Hepatocyte (in vitro differentiated cells): ENCODE measurements at regions not wholly inside any gene's neighbourhood (a gene's known extent, or its start where the extent isn't known, plus 50 kb on each side); places are given as distances from the start of the nearest gene placed in this dataset.

ENCODE experiments used
- DNase-seq: peaks from one replicate; pipeline ENCODE4 v3.0.0-alpha.2; 2016; ENCODE audit warnings: low spot score
- H2AFZ ChIP-seq: fragments of 200-600 bp; sonication (generic); 2 replicates; pipeline ENCODE4 v1.6.0; 2016; ENCODE audit warnings: antibody characterized with exemption, mild to moderate bottlenecking
- H3K27ac ChIP-seq: fragments of 200-600 bp; sonication (generic); 2 replicates; pipeline ENCODE4 v1.5.1; 2016; ENCODE audit warnings: mild to moderate bottlenecking
- H3K27me3 ChIP-seq: fragments of 200-600 bp; sonication (generic); 2 replicates; pipeline ENCODE4 v1.6.1; 2016
- H3K36me3 ChIP-seq: fragments of 200-600 bp; sonication (generic); replicated peaks from 2 replicates; pipeline ENCODE4 v1.5.1; 2016; ENCODE audit warnings: low read depth; ENCODE audit not compliant: insufficient read depth
- H3K4me1 ChIP-seq: fragments of 200-600 bp; sonication (generic); 2 replicates; pipeline ENCODE4 v1.5.1; 2016; ENCODE audit warnings: mild to moderate bottlenecking, moderate library complexity; ENCODE audit not compliant: insufficient read depth
- H3K4me2 ChIP-seq: fragments of 200-600 bp; sonication (generic); 2 replicates; pipeline ENCODE4 v1.6.0; 2016
- H3K4me3 ChIP-seq: fragments of 200-600 bp; sonication (generic); 2 replicates; pipeline ENCODE4 v1.5.1; 2016; ENCODE audit warnings: mild to moderate bottlenecking
- H3K79me2 ChIP-seq: fragments of 200-600 bp; sonication (generic); 2 replicates; pipeline ENCODE4 v1.6.0; 2017; ENCODE audit warnings: mild to moderate bottlenecking
- H3K9me2 ChIP-seq: fragments of 200-600 bp; sonication (generic); replicated peaks from 2 replicates; pipeline ENCODE4 v1.6.0; 2017; ENCODE audit warnings: mild to moderate bottlenecking; ENCODE audit not compliant: insufficient read depth
- H3K9me3 ChIP-seq: fragments of 200-600 bp; sonication (generic); 2 replicates; pipeline ENCODE4 v1.5.1; 2016; ENCODE audit warnings: low read depth, mild to moderate bottlenecking
- H4K20me1 ChIP-seq: fragments of 200-600 bp; sonication (generic); 2 replicates; pipeline ENCODE4 v1.6.0; 2016; ENCODE audit warnings: mild to moderate bottlenecking; ENCODE audit not compliant: insufficient read depth, poor library complexity, severe bottlenecking
- CTCF ChIP-seq: fragments of 200-600 bp; sonication (generic); IDR thresholded peaks from 2 replicates; pipeline ENCODE4 v1.5.1; 2016; ENCODE audit warnings: antibody characterized with exemption, mild to moderate bottlenecking; ENCODE audit not compliant: poor library complexity
- EZH2 ChIP-seq: fragments of 200-600 bp; sonication (generic); IDR thresholded peaks from 2 replicates; pipeline ENCODE4 v1.6.1; 2016; ENCODE audit warnings: antibody characterized with exemption, mild to moderate bottlenecking, borderline replicate concordance
- EZH2phosphoT487 ChIP-seq: fragments of 200-600 bp; sonication (generic); IDR thresholded peaks from one replicate; pipeline ENCODE4 v1.6.1; 2018; ENCODE audit warnings: antibody characterized with exemption, mild to moderate bottlenecking, low read depth, moderate library complexity; ENCODE audit not compliant: unreplicated experiment, severe bottlenecking
- whole genome bisulfite sequencing: methylation state at CpG from one replicate; pipeline ENCODE4 v1.1.6; 2016; ENCODE audit warnings: low lambda C conversion rate; ENCODE audit errors: missing lambda C conversion rate; 5-methylcytosine and 5-hydroxymethylcytosine counted together

GRCh38 chr14:53847057-53847456 lies 109.6 kb downstream of the BMP4 start:
- WGBS = 94% methylated on average over 1 of the region's 1 CpG

GRCh38 chr14:53845813-53846693 lies 110.6 kb downstream of the BMP4 start:
- Histone ChIP-seq H3K36me3 (no peaks in the 10 kb centered on the region), H3K9me2 (no peaks in the 10 kb centered on the region), H3K9me3 (no peaks in the 10 kb centered on the region), H4K20me1 (no peaks in the 10 kb centered on the region), H3K4me1 (peaks cover under 1% of the 10 kb centered on the region), H3K27ac (no peak overlapping the region), H3K27me3 (no peaks in the 10 kb centered on the region), H3K79me2 (no peaks in the 10 kb centered on the region), H3K4me2 (no peak overlapping the region), H3K4me3 (no peak overlapping the region), H2AFZ (no peak overlapping the region)
- TF ChIP-seq EZH2 = no peak
- TF ChIP-seq EZH2phosphoT487 = no peak
- no peak for TF ChIP-seq CTCF
- peak; percentile 32 for DNase-seq
- WGBS = 68% methylated on average over 8 of the region's 8 CpGs

More at GRCh38 chr14:53847057-53847456, 109.6 kb downstream of the BMP4 start:
- Histone ChIP-seq H3K4me2 (no peak overlapping the region), H3K9me2 (no peaks in the 10 kb centered on the region), H3K4me1 (peaks cover 11% of the 10 kb centered on the region), H3K36me3 (no peaks in the 10 kb centered on the region), H3K27me3 (no peaks in the 10 kb centered on the region), H3K27ac (no peak overlapping the region), H3K9me3 (no peaks in the 10 kb centered on the region), H3K79me2 (no peaks in the 10 kb centered on the region), H2AFZ (no peak overlapping the region), H4K20me1 (no peaks in the 10 kb centered on the region), H3K4me3 (no peak overlapping the region)
- DNase-seq = no peak
- TF ChIP-seq EZH2 (no peak), CTCF (no peak), EZH2phosphoT487 (no peak)

- Histone ChIP-seq H3K79me2 (no peaks in the 10 kb centered on the region), H3K27ac (peak overlapping the region; percentile 57), H4K20me1 (no peaks in the 10 kb centered on the region), H3K27me3 (no peaks in the 10 kb centered on the region), H3K4me1 (peaks cover 4% of the 10 kb centered on the region), H3K4me2 (no peak overlapping the region), H3K9me2 (no peaks in the 10 kb centered on the region), H3K36me3 (no peaks in the 10 kb centered on the region), H2AFZ (no peak overlapping the region), H3K4me3 (no peak overlapping the region), H3K9me3 (no peaks in the 10 kb centered on the region)
- TF ChIP-seq CTCF (no peak), EZH2 (no peak), EZH2phosphoT487 (no peak)
- 30% methylated on average over 4 of the region's 4 CpGs for WGBS
- DNase-seq = peak; percentile 50
Observed at GRCh38 chr14:53842938-53843337, 113.7 kb downstream of the BMP4 start.
